Fibroblast of skin of scalp (primary cell): ENCODE measurements at regions not wholly inside any gene's neighbourhood (a gene's known extent, or its start where the extent isn't known, plus 50 kb on each side); places are given as distances from the start of the nearest gene placed in this dataset.

ENCODE experiments used
- DNase-seq: peaks from one replicate; pipeline ENCODE4 v3.0.0-alpha.2; 2013

DNA sequence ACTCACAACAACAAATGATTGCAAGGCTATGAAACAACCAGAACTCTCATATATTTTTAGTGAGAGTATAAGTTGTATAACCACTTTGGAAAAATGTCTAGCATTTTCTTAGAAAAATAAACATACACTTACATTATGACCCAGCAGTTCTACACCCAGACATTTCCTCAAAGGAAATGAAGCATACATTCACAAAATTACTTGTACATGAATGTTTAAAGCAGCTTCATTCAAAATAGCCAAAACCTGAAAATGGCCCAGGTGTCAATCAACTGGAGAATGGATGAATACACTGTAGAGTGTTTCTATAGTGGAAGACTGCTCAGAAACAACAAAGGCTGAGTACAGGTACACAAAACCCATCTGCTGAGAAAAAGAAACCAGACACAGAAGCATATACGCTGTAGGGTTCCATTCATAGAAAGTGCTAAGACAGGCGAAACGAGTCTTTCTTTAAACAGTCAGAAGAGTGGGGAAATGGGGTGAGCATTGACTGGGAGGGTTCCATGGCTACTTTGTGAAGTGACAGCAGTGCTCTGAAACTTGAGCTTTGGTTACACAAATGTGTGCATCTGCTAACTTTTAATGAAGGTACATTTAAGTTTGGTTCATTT lies 799.0 kb downstream of the DCDC2C start:
- no peak for DNase-seq

DNA sequence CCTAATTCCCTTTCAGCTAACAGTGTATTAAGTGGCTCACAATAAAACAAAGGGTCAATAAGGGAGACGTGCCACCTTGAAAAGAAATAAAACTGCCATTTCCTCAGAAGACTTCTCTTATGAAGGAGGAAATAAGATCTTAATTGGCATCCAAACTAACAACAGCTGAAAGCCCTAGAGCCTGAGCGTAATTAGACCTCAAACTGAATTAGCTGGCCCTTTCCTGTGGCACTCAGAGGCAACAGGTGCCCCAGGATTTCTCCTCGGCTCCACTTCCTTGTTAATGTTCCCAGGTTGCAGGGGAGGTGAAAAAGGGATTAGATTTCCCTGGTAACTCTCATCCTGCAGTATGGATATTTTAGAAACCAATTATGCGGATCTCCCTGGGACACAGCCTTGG lies 804.3 kb downstream of the DCDC2C start:
- no peak for DNase-seq

DNA sequence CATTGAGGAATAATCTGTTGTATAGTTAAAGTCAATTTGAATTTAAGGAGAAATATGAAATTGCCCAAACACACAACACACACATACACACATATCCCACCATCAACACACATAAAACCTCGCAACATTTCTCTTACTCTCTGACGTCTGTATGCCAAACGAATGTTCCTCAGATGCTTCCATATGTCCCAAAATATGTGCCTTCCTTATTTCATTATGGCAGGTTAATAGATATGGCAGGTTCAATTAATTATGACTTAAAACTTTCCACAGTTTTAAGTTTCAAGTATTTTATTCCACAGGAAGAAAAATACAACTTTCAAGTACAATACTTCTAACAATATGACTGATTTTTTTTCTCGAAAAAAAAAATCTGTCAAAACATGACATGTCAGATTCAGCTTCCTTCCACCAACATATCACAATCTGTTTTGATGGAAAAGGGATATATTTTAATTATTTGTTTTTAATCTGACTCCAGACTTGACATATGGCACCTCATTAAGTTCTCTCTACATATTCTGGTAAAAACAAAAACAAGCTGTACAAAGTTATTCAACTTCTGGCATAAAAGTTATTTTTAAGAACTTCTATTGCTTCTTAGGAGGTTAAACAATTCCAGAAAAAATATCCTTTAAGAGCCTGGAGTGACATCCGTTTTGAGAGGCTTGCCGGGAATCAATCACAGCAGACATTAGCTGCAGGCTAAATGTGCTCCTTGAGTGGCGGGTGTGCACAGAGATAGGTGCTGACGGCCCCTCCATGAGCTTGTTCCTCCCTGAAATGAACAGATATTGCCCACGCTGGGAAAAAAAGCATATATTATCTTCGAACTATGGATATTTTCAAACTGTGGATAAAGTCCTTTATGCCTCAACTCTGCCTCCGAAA lies 812.7 kb downstream of the DCDC2C start:
- DNase-seq: no peak

DNA sequence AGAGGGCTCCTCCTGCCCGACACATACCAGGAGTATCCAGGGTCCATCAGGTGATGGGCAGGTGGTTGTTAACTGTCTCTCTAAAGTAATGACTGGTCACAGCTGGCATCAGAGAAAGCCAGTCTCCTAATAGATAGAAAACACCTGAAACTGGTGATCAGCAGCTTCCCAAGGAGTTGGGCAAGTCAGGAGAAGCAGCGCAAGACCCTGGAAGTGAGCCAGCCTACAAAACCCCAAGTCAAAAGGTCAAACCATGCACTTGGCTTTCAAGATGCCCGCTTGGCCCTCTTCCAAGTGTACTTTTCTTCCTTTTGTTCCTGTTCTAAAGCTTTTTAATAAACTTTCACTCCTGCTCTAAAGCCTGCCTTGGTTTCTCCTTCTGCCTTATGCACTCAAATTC lies 815.2 kb downstream of the DCDC2C start:
- DNase-seq: no peak

DNA sequence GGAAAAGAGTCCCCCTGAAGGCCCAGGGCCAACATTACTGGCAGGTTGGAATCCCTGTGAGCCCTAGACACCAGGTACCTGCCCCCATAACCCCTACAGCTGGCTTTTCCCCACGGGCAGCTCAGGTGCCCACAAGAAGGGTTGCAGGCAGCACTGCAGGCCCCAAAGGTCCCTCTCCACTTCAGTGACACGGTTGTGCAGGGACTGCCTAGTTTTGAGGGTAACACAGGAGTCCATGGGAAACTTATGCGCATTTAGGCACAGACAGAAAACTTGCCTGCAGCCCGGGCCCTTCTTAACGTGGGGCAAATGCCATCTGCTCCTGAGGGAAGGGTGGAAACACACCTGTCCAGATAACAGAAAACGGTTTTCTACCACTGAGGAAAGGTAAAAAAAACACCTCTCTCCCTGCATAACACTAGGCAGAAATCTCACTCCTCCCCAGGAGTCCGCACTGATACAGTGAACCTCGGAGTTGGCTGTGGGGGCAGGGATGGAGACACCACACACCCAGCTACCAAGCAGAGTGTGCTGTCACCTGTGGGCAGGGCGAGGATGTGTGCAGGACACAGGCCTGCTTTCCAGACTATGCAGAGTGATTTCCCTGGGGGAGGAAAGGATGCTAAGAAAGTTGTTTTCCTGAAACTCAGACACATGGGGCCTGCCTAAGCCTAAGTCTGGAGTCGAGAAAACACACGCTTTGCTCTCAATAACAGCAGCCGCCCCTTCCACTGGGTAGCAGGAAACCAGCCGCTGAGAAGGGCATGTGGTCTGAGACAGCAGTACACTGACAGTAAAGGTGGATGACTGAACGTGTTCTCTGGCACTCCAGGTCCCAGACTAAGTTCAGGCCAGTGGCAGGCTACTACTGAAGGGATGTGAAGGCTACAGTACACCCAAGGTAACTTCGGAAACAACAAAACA lies 819.4 kb downstream of the DCDC2C start:
- DNase-seq: no peak

DNA sequence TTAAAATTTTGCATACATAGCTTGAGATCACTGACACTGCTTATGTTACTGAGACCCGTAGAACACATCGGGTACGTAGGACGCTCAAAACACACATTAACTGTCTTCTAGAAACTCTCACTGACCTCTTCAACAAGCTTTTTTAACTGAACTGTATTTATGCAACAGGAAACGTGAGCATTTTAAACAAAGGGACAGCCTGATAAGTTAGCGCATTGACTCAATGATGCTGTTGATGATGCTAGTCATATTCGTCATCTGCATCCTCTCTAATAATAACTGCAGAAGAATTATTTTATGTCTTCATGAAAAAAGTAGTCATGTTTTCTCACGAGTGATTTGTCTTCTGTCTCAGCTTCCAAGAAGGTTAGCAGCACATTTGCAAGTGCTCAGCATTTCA lies 824.0 kb downstream of the DCDC2C start:
- no peak for DNase-seq

DNA sequence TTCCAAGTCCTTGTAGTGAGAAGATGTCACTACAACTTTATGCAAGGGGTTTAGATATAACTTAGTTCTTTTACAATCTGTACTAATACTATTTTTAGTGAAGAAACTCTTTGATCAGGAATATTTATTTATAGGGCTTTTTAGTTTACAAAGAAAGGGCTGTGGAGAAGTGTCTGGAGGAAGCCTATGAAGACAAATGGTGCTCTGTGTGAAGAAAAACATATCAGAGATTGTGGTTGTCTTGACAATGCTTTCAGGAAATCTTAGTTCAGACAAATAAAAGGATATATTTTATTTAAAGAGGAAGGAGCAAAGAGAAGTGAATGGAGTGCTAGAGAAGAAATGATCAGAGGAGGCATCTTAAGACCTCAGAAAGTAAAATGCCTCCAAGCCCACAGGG lies 824.9 kb downstream of the DCDC2C start:
- no peak for DNase-seq

DNA sequence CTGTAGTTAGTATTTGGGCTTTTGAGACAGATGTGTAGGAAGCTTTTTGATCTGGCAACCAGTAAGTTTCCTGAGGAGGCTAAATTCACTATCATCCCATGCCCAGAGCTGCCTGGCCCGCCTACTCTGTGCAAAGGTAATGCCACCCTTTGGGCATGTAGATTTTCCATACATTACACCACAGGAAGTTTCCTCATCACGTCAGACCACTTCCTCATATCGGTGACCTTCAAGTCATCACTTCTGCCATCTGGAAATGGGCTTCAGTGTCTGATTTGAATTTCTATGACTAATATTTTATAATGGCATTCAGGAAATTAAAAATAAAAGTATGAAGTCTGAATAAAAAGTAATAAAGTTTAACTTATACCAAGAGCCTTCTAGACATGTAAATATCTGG lies 825.4 kb downstream of the DCDC2C start:
- no peak for DNase-seq

DNA sequence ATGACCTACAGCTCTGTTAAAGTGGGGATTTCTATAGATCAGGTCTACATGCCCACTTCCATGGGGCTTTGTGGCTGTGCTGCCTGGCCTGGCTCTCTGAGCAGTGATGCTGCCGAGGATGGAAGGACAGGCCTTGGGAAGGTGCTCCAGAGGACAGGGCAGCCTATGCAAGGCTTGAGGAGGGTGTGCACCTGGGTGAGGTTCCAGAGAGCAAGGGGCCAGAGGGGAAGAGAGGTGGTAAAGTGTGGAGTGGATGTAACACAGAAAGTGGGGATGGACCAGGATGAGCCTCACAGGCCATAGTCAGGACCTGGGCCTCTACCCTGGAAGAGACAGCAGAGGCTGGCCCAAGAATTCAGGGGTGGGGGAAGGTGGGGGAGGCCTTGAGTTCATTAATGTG lies 826.4 kb downstream of the DCDC2C start:
- no peak for DNase-seq

DNA sequence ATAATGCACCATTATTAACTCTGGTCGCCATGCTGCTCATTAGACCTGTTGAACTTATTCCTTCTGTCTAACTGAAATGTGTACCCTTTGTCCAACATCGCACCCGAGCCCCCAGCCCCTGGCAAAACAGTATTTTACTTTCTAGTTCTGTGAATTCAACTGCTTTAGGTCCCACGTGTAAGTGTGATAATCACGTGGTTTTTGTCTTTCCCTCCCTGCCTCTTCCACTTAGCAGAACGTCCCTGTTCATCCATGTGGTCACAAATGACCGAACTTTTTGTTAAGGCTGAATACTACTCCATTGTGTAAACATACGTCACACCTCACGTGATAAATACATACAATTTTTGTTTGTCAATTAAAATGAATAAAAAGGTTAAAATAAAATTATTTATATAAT lies 826.9 kb downstream of the DCDC2C start:
- DNase-seq: no peak

DNA sequence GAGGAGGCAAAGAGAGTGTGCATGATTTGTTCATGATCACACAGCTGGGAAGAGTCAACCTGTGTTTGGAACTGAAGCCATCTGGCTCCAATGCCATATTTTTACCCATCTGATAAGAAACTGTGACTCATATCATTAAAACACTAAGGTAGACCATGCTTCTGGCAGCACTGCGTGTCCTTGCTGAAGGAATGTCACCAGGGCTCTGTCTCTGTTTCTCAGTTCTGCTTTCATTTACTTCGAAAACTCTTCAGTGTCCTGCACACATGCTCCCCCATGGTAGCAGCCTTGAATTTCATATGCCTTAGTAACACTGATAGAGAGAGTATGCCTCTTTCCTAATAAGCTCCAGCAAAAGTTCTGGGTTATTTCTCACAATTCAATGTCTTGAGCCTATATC lies 830.4 kb downstream of the DCDC2C start:
- DNase-seq: no peak

DNA sequence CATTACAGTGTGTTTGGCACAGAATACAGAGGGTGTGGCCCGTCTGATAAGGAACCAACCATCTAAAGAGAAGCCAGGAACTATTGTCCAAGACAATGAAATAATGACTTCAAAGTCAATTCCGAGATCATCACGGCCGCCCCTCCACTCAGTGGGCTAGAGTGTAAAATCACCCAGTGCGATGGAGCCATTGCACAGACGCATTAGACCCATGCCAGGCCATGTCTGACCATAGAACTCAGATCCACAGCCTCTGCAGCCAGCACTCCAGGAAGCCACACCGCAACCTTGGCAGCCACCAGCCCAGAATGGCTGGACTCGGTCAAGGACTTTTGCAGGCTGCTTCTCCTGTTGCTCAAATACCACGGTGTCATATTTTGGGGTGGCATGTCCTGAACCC lies 835.7 kb downstream of the DCDC2C start:
- no peak for DNase-seq

DNA sequence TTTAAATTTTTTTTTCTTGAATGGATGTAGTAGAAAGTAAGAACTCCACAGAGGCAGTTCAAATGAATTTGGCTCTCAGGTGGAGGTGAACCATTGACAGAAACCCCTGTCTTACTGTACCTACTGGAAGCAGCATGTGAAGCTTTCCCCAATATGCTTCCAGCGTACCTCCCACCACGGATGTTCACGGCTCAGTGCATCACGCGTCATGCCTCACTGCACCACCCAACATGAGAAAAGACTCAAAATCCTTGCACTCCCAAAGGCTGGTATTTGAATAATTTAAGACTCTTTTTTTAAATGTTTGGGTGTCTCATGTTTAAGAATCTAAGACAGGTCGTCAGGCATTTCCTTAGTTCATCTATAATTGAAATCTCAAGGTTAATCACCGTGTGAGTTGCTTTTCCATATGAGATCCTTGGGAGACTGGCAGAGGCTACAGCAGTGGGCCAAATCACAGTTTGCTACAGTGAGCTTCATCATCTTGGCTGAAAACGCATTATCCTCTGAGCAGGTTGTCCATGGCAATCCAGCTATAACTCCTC lies 846.4 kb downstream of the DCDC2C start:
- no peak for DNase-seq

DNA sequence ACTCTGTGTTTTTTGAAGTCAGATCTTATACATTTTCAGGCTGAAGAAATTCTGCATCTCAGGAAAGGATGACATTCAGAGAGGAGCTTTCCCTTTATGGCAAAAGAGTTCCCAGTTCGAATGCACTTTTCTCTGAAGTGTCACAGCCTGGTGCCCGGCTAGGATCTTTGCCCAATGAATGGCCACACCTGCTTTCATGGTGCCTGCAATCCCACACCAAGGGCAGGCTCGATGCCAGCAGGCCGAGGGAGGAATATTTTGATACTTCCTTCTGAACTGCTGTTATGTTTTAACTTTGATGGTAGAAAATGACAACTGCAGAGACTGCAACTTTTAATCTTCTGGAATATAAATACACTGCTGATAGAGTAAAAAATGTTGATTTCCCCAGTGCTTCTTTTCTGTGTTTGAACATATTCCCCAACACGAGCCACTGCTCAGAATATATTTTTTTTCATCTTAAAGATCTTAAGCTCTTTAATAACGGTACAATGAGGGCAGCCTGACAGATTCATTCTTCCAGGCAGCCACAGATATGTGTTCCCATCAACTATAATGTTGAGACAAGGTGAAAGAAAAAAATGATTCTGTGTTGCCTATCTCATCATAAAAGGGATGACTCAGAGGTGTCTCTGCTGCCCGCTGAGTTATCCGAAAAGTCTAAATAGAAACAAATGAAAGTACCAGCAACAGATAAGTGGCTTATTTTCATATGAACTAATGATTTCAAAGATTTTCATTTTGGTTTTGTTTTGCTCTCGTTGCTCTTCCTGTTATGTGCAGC lies 848.5 kb downstream of the DCDC2C start:
- DNase-seq: no peak

DNA sequence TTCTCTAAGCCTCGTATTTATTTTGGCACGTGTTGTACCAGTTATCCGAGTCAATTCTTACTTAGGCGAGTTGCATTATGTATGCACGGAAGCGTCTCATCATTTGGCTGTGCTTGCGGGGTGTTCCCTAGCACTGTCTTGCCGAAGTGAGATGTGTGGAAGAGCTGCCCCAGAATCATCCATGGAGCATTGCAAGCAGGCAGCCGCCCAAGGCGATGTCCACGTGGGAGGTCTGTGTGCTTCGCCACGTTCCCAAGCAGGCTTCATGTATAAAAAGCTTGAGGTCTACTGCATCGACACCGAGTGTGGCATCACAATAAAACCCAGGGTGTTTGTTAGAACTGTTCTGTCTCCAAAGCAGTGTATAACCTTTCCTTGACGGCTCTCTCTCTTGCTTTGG lies 849.9 kb downstream of the DCDC2C start:
- DNase-seq: peak; percentile 3

DNA sequence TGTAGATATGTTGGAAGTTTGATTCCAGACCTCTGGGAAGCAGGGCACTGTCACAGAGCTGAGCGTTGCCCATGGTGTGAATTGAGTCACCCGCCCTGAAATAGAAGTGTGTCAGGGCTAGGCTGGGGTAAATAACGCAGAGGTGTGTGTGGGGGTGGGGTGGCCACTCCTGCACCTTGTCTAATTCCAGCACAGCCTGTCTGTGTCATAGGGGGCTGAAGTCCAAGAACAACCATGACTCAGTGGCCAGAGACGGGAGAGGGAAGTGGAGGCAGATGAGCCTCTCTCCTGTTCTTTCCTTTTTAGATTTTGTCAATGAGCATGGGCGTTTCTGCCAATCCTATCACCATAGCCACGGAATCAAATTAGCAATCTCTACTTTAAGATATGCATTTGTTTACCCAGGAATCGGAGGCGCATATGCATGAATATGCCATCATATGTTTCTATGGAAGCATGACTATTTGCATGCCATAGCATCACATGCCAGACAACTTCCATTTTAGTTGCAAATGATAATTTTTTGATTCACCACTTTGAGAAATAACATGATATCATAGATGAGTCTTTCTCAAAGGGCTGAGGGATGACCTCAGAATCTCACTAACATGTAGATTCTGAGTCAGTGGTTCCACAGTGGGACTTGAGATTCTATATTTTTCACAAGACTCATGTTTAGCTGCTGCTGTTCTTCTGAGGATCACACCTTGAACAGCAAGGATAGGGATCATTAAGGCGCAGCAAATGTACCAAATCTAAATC lies 852.9 kb downstream of the DCDC2C start:
- DNase-seq: no peak

DNA sequence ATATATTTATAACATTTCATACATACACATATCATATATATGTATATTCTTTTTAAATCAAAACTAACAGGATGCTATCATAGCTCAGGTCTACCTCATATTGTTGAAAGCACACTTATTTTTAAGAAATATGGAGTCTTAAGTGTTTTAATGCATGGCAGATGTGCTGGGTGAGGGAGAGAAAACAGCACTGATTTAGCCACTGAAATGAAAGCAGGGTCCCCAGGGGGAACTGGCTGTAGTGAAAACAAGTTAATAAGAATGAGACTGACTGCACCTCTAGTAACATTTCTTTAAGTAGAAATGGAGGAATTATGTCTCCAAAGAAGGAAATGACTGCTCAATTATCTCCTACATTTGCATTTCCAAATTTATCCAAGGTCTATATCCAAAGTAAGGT lies 857.8 kb downstream of the DCDC2C start:
- no peak for DNase-seq

DNA sequence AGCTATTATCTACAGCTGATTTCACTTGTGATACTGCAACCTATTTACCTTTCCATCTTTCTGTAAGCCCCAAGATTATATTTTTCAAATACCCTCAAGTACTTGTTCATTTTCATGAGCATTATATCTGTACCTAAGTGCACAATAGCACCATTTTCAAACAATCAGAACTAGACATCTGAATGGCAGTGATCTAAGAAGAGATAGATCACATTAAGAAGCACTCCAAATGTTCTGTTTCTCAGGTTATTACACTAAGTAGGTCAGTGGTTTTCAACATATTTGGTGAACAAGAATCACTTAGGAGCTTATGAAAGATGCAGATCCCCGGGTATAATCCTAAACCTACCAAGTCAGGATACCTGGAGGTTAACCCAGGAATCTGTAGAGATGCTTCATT lies 872.7 kb downstream of the DCDC2C start:
- DNase-seq: no peak

DNA sequence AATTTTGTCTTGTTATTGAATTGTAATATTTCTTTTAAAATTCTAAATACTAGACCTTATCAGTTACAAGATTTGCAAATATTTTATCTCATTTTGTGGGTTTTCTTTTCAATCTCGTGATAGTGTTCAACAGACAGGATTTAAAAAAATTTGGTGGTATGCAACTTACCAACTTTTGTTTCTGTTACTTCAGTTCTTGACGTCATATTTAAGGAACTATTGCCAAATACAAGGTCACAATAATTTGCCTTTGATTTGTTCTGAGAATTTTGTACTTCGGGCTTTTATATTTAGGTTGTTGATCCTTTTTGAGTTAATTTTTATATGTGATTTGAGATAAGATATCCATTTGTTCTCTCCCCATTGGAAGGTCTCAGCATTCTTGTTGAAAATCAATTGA lies 876.6 kb downstream of the DCDC2C start:
- DNase-seq: no peak

DNA sequence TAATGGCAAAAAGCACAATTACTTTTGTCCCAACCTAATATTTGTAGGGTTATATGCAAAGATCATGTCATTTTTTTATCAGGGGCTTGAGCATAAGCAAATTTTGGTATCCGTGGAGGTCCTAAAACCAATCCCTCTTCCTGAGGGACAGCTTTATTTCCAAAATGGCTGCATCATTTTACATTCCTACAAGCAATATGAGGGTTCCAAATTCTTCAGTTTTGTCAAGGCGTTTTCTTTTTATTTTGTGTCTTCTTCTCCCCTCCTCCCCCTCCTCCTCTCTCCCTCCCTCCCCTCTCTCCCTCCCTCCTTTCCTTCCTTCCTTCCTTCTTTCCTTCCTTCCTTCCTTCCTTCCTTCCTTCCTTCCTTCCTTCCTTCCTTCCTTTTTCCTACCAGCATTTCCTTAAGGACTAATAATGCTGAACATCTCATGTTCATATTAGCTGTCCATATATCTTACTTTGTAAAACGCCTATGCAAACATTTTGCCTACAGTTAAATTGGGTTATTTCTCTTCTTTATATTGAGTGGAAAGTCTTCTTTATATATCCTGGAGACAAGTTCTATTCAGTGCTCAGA lies 881.8 kb downstream of the DCDC2C start:
- no peak for DNase-seq

DNA sequence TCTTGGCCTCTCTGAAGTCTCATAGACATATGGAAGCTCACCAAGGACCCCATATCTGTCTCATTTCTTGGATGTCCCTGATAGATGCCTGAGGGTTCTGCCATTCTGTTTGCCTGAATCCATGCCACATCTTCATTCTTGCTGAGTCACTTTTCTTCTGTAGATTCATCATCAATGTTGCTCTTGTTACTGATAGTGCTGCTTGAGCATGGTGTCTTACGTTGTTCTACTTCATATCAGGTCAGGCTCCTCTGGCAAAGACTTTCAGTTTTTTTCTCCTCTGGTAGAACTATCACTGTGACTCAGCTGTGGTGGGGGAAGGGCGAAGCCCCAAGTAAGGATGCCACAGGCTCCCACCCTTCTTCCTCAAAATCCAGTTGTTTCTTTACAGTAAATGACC lies 885.2 kb downstream of the DCDC2C start:
- DNase-seq: no peak
